ENCODE measurements at regions not wholly inside any gene's neighbourhood (a gene's known extent, or its start where the extent isn't known, plus 50 kb on each side); places are given as distances from the start of the nearest gene placed in this dataset.

DNA sequence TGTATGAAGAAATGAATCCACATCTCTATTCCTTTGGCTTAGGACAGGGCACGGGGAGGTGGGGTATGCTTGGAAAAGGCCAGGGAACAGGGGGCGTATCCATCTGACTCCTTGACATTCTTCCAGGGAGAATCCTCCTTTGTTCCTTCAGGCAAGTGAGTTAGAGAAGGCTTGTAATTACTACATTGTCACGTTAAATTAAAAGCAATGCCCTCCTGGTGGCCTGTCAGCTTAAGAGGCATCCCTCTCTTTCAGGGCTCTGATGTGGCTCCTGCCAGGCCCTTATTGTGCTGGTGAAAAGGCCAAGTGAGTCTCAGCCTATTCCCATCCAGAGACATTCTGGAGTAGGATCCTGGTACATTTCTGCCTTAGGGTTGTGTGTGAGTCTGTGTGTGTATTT is 128.3 kb downstream of the FOXA2 start:
- no peak overlapping the region for H3K27ac ChIP-seq
- peaks cover 4% of the 10 kb centered on the region for H3K27me3 ChIP-seq
- H3K4me1 ChIP-seq (ENCODE audit: control insufficient read depth in 1 of 2, insufficient read depth in 1 of 2, low read depth in 1 of 2, low read length in 1 of 2): no peaks in the 10 kb centered on the region
- no peak overlapping the region for H3K4me3 ChIP-seq (ENCODE audit: low read depth in 1 of 2, low read length in 1 of 2)
- TF ChIP-seq, protein P1, sequence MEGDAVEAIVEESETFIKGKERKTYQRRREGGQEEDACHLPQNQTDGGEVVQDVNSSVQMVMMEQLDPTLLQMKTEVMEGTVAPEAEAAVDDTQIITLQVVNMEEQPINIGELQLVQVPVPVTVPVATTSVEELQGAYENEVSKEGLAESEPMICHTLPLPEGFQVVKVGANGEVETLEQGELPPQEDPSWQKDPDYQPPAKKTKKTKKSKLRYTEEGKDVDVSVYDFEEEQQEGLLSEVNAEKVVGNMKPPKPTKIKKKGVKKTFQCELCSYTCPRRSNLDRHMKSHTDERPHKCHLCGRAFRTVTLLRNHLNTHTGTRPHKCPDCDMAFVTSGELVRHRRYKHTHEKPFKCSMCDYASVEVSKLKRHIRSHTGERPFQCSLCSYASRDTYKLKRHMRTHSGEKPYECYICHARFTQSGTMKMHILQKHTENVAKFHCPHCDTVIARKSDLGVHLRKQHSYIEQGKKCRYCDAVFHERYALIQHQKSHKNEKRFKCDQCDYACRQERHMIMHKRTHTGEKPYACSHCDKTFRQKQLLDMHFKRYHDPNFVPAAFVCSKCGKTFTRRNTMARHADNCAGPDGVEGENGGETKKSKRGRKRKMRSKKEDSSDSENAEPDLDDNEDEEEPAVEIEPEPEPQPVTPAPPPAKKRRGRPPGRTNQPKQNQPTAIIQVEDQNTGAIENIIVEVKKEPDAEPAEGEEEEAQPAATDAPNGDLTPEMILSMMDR (IDR thresholded peaks at IDR 0.05): no peak
- no peaks in the 10 kb centered on the region for H3K9me3 ChIP-seq
- no peaks in the 10 kb centered on the region for H3K36me3 ChIP-seq

DNA sequence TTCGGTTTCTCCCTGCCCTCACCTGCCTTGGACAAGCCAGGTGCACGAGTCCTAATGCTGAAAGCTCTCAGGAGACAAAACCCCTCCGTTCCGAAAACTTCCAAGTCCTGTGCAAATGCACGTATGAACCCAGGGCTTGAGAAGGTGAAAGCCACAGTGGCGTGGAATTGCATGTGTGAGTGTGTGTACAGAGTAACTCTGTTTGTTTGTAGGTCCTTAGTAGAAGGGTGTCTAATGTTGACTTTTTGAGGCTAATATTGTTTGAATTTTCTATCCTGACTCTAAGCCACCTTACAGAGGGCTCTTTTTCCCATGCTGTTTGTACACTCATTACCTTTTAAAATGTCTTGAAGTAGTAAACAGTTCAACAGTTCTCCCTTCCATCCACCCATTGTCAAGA is 129.1 kb downstream of the FOXA2 start:
- H3K27me3 ChIP-seq: peaks cover 4% of the 10 kb centered on the region
- H3K36me3 ChIP-seq: no peaks in the 10 kb centered on the region
- H3K4me1 ChIP-seq (ENCODE audit: control insufficient read depth in 1 of 2, insufficient read depth in 1 of 2, low read depth in 1 of 2, low read length in 1 of 2): no peaks in the 10 kb centered on the region
- no peak overlapping the region for H3K4me3 ChIP-seq (ENCODE audit: low read depth in 1 of 2, low read length in 1 of 2)
- TF ChIP-seq, protein P1 (IDR thresholded peaks at IDR 0.05): no peak
- no peak overlapping the region for H3K27ac ChIP-seq
- no peaks in the 10 kb centered on the region for H3K9me3 ChIP-seq

DNA sequence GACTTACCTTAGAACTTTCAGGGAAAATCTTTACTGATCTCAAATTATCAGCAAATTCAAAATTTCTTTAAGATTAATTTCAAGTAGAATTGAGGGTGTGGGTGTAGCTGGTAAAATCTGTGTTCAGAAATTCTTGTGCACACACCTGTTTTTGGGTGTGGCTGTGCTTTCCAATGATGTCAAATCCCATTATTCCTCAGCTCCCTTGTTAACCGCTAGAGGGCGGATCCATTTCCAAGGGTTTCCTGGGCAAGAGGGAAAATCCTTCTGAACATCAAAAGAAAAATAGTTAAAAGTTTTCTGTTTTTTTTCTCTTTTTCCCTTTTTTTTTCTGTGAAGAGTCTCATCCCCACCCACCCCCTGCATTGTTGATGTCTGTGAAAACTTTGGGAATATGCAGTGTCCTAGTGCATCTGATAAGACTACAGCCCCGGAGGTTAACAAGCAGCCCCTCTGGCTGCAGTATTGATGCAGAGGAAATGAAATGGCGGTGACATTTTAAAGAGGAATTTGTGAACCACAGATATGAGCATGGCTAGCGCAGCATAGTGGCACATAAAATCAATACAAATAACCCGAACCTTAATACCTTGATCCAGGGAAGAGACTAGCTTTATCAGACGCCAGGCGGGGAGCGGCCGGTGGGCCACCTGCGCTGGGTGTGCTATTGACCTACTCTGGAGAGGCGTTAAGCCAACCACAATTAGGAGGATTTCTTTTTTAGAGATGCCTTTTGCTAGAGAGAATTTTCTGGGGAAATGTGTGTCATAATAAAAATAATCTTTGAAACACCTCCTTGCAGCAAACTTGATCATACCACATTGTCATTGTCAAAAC is 130.9 kb downstream of the FOXA2 start:
- Histone ChIP-seq H3K4me3 (ENCODE audit: low read depth in 1 of 2, low read length in 1 of 2) (no peak overlapping the region), H3K4me1 (ENCODE audit: control insufficient read depth in 1 of 2, insufficient read depth in 1 of 2, low read depth in 1 of 2, low read length in 1 of 2) (no peaks in the 10 kb centered on the region), H3K27ac (no peak overlapping the region), H3K9me3 (no peaks in the 10 kb centered on the region), H3K27me3 (peaks cover 7% of the 10 kb centered on the region), H3K36me3 (no peaks in the 10 kb centered on the region)
- TF ChIP-seq, protein P1 (IDR thresholded peaks at IDR 0.05): no peak

DNA sequence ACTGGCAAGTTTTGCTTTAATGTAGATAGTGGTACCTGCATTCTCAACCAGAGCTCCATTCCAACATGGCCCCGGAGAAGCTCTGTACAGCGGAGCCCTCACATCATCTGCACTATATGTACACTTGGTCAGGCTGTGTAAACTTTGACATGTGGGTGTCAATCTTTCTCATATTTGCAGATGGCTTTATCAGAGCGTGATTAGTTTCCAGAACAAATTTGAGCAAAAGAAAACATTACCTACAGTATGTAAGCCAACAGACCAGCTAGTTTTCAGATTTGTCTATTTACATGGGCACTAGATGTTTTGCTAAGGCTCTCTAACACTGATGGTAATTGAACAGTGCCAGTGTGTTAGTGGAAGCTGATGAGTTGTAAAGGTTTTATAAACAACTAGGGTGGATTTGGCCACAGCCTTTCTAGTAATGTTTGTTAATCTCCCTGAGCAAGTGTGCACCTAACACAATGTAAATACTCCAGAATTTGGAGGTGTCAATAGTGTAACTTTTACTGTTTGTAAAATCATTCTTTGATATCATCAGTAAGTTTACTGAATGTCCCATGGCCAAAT is 131.8 kb downstream of the FOXA2 start:
- TF ChIP-seq, protein P1 (IDR thresholded peaks at IDR 0.05): no peak
- H3K4me1 ChIP-seq (ENCODE audit: control insufficient read depth in 1 of 2, insufficient read depth in 1 of 2, low read depth in 1 of 2, low read length in 1 of 2): no peaks in the 10 kb centered on the region
- no peak overlapping the region for H3K4me3 ChIP-seq (ENCODE audit: low read depth in 1 of 2, low read length in 1 of 2)
- H3K27me3 ChIP-seq: peaks cover 7% of the 10 kb centered on the region
- H3K9me3 ChIP-seq: no peaks in the 10 kb centered on the region
- H3K27ac ChIP-seq: no peak overlapping the region
- H3K36me3 ChIP-seq: no peaks in the 10 kb centered on the region

DNA sequence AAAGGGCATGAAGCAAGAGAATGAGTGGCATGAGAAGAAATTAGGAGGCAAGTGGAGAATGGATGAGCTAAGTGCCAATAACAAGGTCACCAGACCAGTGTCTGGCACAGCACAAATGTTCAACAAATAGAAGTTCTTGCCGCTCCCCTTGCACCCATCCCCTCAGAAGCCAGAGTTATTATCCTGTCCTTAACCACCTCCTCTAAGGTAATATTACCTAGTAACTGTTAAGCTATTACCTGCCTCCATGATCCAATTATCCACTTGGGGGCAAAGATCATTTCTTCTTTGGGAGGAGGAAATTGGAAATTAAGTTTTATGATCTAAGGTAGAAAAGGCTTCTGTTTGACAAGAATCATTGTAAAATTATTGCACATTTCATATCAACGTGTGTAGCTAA is 133.8 kb downstream of the FOXA2 start:
- H3K4me3 ChIP-seq (ENCODE audit: low read depth in 1 of 2, low read length in 1 of 2): no peak overlapping the region
- no peaks in the 10 kb centered on the region for H3K9me3 ChIP-seq
- TF ChIP-seq, protein P1 (IDR thresholded peaks at IDR 0.05): no peak
- H3K36me3 ChIP-seq: no peaks in the 10 kb centered on the region
- H3K27ac ChIP-seq: no peak overlapping the region
- no peaks in the 10 kb centered on the region for H3K4me1 ChIP-seq (ENCODE audit: control insufficient read depth in 1 of 2, insufficient read depth in 1 of 2, low read depth in 1 of 2, low read length in 1 of 2)
- H3K27me3 ChIP-seq: peaks cover 7% of the 10 kb centered on the region

Measured in neutrophil (primary cell).